ENCODE measurements at regions not wholly inside any gene's neighbourhood (a gene's known extent, or its start where the extent isn't known, plus 50 kb on each side); places are given as distances from the start of the nearest gene placed in this dataset.

GRCh38 chr10:118403967-118404366 is 61.8 kb upstream of the FAM204A start:
- TF ChIP-seq EZH2 (IDR thresholded peaks at IDR 0.05; ENCODE audit: low read depth) (no peak), CTCF (conservative IDR thresholded peaks at IDR 0.05) (no peak)
